GM18520 (cell line): ENCODE measurements at regions not wholly inside any gene's neighbourhood (a gene's known extent, or its start where the extent isn't known, plus 50 kb on each side); places are given as distances from the start of the nearest gene placed in this dataset.
"Not testable (repeated sequence)": the region's sequence is repeated elsewhere in the genome, so short reads cannot be mapped to it uniquely, and the experiment has no call there.

Source experiments
- ATAC-seq: cut with Tn5 transposase; IDR thresholded peaks from one replicate; pipeline ENCODE4 v1.9.1; 2021; ENCODE audit not compliant: unreplicated experiment

DNA sequence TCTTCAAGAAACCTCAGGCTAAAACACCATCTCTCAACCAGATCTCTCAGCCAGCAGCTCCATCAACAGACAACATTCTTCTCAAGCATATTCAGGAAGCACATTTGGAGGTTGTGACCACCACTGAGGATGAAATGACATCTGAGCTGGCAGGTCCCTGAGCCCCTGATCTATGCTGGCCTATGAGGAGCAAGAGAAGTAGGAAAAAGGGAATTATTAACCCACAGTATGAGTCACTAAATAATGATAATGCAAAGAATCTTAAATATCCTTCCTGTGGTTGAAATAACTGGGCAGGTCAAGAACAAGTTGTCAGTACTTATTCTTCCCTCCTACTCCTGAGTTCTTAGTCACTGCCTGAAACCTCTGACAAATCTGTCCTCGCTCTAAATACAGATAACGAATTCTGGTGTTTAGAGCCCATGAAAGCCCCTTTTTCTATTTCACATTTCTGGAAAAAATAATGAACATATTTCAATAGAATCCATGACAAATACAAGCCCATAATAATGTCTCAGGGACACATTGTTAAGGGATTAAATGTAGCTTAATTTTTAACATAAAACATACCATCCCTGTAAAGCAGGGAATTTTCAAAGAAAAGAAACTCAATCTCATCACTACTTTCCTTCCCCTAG is 225.8 kb upstream of the IRS2 start:
- no peak for ATAC-seq

DNA sequence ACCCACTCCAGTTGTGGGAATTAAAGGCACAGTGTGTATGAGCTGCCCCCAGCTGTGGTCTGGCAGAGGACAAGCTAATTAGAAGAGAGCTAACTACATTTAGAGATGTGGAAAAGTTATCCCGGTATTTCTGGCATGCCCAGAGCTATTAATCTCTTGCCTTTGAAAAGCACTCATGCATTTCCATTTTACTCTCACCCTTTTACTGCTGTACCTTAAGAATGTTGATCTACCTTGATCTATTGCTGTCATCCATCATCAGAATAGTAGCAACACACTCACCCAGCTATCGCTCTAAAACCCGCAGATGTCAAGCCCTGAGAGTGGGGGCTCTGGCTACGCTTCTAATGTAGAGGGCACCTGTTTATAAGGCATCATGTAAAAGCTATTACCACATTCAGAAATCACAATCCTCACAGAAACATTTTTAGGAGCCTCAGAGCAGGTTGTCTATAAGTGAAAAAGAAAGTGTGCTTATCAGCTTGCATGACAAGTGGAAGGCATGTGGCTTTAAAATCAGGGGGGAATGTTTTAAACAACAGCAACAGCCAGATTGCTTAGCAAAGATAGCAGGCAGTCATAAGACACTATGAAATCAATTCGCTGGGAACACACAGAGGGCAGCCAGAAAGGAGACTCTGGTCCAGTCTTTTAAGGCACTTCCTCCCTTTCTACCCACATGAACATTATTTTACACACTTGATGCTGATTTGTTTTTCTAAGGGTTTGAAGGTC is 224.2 kb upstream of the IRS2 start:
- no peak for ATAC-seq

DNA sequence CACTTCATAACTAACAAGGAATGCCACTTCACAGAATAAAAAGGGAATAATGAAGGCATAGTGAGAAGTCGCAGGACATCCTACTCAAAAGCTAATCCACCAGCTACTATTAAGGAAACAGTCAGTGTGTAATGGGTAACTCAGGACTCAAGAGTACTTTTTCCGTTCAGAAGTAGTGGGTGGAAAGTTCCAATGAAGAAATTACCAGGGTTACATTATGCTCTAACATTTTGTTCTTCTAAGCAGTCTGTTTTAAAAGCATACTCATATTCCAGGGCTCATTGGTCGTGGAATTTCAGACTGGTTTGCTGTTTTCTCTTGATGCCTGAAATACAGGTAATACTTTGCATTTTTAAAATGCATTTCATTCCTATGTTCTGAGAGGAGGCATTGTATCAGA is 222.4 kb upstream of the IRS2 start:
- no peak for ATAC-seq

DNA sequence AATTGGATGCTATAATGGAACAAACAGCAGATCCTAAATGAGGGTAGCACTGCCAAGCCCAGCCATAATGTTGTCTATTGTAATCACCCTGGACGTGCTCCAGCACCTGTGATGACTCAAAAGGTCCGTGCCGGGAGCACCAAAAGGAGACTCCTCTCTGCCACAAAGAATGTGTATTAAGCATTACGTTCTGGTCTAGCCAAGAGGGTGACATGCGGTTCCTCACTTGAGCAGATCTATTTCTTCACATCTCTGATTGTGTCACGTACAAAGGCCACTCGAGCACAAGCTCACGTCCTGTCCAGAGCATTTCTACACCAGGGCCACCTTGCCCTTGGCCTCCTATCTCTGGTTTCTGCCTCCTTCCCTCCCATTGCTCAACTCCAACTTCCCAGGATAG is 219.9 kb upstream of the IRS2 start:
- no peak for ATAC-seq

DNA sequence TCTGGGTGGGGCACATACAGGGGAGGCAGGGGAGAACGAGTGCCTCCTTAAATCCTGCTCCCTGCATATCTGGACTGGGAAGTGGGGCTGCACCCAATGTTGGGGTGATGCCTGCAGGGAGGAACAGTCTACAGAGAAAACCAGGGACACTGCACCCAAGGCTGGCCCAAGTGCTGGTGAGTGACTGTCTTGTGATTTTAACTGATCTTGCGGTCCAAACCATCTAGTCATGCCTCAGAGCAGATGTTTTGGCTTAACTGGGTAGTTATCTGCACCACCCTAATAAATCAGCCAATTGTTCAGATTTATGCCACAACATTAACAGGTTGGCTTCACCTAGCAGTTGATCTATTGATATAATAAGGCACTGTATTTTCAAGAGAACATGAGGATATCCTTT is 219.2 kb upstream of the IRS2 start:
- no peak for ATAC-seq

DNA sequence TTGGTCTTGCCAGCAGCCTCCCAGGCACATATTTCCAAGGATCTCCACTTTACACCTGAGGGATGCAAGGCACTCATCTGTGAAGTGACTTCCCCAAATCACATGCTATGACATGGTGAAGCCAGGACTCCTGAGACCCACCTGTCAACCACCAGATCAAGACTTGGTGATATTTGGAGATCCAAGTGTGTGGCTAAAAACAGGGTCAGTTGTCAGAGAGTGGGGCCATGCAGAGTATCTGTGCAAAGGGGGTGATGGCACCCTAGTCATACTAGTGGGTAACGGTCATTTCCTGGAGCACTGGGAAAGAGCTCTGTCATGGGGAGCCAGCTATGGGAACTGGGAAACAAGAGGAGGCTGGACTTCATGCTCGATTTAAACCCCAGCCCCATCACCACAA is 218.4 kb upstream of the IRS2 start:
- ATAC-seq, result no peak

DNA sequence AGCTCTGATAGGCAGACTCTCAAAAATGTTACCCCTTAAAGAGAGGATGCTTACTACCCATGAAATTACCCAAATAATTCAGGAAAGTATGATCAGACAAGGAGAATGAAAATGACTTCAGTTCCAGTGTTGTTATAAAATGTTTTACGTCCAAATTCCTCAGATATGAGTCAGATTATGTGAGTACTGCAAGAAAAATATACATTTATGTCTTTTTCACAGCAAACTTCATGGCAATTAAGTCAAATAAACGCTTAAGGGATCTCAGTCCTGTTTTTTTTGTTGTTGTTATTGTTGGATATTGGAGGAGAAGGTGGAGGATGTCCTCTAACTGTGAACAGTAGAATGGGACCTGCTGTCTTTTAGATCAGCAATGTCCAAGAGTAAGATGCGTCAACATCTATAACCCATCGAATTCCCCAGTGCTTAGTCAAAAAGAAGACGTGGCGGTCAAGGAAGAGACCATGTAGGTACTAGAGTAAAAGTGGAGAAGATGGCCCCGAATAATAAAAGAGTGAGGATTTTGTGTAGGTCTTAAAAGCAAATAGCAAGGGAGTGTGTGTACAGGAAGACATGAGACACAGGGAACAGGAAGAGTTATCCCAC is 215.4 kb upstream of the IRS2 start:
- no peak for ATAC-seq

DNA sequence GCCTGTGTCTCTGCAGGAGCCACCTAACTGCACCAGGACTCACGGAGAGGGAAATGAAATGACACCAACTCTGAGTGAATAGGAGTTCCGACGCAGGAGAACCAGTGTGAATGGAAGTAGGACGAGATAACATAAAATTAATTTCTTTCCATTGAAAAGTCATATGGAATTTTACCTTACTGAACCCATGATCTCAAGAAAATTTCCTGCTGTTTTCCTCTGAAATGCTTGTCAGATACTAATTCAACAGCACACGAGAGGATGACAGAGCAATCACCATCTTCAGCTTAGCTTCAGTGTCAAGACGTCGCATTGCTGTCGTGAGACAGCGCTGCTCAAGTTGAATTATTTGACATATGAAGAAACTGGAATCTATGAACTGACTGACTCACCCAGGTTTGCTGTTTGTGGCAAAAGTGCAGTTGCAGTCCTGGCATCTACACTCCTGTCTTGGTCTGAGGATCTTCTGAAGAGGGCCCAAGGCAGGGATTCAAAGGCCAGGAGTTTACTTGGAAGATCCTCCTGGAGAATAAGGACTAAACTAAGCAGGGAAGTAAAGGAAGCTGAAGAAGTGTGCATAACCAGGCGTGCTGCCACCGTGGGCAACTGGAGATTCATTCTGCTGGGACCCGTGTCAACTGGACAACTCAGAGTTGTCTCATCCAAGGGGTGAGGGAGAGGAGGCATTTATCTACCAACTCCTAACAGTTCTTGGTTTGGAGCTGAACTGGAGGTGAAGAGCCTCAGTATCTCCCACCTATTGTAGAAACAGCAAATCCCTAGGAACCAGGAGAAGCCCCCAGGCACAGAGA is 214.4 kb upstream of the IRS2 start:
- ATAC-seq, result no peak

DNA sequence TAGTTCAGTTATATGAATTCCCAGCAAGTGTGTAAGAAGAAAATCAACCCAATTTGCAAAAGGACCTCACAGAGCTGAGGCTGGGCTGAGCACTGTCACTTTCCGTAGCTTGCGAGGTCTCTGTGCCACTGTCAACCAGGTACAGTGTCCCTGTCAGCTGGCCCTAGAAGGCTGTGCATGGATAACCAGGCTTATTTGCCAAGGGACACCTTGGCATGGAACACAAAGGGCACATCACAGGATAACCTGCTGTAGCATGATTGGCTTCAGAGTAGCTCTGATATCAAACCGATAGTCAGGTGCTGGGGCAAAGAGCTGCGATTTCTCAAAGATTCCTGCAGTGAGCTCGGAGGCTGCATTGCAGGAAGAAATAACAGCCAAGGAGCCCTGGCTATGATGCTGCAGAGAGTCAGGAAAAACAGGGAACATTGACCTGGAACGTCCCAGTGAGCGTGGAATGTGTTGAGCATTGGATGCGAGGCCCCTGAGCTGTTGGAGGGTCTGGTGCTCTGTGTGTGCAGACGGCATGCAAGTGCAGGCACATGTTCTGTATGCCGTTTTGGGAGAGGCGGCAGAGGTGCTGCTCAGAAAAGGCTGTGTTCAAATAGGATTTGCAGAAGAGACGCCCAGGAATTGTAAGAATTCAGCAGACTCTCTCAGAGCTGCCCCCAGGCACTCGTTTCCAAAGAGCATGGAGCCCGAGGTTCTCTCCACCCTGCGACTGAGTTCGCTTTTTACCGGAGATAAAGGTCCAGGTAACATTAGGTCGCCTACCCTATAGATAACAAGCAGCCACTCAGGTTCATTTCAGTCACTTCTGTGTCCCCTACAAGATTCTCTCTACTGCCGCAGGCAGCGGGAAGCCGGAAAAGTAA is 213.5 kb upstream of the IRS2 start:
- ATAC-seq, result no peak

DNA sequence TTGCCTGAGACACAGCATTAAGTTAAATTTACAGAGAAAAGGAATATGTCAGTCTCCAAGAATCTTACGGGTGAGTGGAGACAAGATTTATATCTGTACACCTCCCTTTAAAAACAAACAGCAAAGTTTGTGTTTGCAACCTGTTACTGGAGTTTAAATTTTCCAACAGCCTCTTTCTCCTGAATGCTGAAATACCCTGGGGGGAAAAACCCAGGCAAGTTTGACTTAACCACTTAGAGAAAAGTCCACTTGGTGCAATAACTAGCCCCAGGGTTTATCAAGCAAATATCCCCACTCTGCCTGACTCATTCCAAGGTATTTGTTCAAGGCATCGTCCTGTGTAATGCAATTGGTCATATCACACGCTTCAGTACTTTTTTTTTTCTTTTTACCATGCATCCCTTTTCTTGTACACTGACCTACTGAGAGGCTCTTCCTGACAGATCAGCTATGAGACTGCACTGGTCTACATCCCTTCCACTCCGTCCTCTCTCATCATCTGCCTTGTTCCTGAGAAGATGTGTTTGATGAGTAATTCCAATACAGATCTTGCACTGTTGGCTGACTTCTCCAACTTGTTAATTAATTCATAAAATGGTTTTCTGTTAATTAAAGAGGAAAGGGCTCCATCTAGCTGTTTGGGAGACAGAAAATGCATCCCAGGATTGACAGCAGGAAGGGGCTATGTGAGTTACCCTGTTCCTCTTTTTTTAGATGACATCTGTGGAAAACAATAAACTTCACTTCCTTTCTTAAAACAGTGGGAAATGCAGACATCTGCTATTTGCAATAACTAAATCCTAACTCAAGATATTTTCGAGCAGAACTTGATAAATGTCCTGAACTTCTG is 212.5 kb upstream of the IRS2 start:
- no peak for ATAC-seq

DNA sequence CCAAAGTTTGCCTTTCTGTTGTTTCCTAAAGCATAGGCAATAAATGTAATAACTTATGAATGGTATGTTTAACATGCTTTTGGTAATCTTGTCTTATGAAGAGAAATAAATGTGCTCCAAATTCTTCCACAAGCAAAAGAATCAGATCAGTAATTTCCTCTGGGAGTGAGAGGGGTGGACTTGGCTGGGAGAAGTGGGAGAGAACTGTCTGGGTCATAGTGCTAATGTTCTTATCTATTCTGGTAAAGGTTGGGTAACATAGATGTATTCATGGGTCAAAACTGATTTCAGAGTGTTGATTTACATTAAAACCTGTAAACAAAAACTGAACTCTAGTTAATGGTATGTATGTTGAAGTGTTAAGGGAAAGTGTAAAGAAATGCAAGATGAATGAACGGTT is 211.7 kb upstream of the IRS2 start:
- ATAC-seq, result no peak

DNA sequence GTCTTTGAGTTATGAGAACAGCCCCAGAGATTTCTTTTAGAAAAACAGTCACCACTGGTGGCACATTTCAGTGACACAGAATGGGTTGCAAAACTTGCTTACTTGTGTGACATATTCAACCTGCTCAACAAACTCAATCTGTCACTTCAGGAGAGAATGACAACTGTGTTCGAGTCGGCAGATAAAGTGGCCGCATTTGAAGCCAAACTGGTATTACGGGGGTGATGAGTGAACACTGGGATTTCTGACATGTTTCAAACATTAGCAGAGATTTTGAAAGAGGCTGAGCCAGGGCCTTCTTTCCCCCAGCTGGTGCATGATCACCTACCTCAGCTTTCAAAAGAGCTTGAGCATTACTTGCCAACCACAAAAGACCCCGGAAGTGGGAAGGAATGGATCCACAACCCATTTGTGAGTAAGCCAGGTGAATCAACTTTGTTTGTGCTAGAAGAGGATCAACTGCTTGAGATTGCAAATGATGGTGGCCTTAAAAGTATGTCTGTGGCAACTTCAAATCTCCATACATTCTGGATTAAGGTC is 210.7 kb upstream of the IRS2 start:
- ATAC-seq, result not testable (repeated sequence)

DNA sequence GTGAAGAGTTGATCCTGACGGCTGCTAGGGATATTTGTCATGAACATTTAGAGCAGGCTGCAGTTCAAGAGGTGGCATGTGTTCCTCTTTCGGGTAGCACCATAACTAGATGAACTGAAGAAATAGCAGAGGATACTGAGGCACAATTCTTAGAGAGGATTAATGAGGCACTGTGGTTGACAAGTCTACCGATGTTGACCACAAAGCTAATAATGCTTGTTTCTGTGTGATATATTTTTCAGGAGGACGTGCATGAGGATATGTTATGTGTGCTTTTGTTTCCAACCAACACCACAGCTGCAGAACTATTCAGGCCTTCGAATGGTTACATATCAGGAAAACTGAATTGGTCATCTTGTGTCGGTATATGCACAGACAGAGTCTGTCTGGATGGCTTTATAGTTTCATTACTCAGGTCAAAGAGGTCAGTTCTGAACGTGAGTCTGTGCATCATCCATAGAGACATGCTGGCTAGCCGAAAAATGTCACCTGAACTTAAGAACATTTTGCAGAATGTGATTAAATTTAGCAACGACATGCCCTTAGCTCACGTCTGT is 210.1 kb upstream of the IRS2 start:
- ATAC-seq, result no peak

DNA sequence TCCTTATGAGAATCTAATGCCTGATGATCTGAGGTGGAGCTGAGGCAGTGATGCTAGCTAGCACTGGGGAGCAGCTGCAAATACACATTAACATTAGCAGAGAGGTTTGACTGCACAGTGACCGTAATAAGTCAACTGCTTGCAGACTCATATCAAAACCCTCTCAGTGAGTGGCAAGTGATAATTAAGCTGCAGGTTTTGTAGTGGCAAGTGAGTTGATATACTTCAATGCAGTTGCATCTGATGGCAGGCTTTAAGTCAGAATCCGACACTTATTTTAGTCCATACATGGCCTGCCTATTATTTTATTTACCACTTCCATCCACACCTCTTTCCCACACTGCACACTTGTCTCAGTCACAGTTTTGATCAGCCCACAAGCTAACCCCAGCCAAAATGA is 209.2 kb upstream of the IRS2 start:
- no peak for ATAC-seq

DNA sequence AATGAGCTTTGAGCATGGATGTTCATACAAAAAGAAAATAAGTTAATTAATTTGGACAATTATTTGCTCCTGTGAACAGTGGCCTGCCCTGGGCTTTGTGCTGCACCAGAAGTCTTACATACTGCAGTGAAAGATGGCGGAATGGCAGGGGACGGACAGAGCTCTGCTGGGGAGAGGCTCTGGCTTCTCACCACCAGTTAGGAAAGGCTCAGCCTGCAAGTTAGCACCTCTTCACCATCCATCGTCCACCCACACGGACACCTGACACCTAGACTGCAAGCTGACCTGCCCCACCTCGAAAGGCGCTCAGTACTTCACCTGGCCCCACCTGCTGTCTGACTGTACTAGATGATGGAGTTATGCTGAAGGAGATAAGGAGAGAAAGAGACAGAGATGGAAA is 203.9 kb upstream of the IRS2 start:
- ATAC-seq, result no peak

DNA sequence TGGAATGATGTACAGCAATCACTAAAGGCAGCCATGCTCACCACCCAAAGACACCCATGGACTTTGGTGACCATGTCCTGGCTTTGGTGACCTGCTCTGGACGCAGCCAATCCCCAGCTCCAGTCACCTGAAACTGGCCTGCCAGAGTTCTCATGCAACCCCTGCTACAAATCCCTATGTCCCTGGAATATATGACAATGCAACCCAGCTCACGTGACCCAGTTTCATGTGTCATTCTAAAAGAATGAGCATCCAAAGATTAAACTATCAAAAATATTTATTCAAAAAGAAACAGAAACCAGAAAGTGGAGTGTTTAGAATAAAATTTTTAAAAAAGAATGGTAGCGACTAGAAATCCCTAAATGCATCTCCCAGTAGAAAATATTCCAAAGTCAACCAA is 203.3 kb upstream of the IRS2 start:
- ATAC-seq, result no peak

DNA sequence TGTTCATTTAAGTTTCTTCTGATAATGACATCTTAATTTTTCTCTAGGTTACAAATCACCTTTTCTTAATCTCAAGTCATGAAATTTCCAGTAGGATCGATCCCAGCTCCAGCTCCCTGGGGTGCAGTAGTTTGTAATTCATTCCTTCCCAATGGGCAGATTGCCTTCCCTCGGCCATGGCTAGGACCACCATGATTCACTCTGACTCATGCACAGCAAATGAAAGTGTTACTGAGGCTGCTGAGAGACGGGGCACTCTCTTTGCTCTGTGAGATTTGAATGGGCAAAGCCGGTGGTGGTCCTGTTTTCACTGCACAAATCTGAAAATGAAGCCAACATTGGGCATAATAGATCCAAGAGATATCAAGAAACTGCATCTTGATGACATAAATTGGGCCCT is 202.8 kb upstream of the IRS2 start:
- no peak for ATAC-seq

DNA sequence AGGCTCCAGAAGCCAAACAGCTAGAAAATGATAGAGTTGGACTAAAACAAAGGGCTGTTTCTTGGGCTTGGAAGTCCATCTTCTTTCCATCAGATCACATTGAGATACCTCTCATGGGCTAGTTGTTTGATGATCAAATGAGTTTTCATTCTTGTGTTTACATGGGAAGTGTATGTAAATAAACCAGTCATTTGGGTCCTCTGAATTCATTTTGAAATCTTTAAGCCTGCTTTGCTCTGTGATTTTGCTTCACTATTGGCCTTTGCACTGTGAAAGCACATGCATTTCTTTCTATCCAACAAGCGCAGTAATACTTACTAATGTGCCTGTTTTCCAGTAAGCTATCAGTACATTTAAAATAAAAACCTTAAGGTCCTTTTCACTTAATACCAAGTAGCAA is 200.5 kb upstream of the IRS2 start:
- ATAC-seq, result no peak

DNA sequence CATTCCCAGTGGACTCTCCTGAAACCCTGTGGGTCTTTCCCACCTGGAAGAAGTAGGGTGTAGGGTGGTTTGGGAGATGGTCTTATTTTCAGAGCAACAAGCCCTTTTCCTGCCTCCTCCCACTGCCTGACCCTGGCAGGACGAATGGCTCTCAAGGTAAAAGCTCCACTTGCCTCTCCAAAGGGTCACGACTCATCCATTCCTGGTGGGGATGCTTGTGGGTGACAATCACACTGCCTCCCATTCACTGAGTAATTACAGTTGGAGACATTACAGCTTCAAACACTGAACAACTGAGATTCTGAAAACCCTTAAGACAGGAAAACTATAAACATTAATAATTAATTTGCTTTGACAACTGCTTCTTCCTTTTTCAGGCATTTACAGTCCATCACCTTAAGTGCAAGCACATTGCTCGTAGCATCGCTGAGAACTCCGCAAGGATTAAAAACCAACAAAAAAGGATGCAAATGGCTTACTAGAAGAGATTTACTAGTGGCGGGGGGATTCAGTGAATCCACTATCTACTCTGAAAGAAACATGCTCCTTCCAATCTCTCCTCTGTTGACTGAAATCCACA is 199.6 kb upstream of the IRS2 start:
- no peak for ATAC-seq
